ENCODE measurements at regions not wholly inside any gene's neighbourhood (a gene's known extent, or its start where the extent isn't known, plus 50 kb on each side); places are given as distances from the start of the nearest gene placed in this dataset.
"Not testable (repeated sequence)": the region's sequence is repeated elsewhere in the genome, so short reads cannot be mapped to it uniquely, and the experiment has no call there.

DNA sequence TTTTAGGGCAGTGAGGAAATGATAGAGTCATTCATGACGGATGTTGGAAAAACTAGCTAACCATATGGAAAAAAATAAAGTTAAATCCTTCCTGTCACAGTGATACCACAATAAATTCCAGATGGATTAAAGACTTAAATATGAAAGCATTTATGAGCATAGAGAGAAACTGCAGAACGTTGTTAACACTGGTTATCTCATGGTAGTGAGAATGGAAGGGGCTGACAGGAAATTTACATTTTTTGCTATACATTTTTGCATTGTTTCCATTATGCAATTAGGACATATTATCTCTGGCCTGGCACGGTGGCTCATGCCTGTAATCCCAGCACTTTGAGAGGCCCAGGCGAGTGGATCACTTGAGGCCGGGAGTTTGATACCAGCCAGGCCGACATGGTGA lies 130.5 kb upstream of the VOPP1 start:
- TF ChIP-seq CTCF, POLR2A (IDR thresholded peaks at IDR 0.05): not testable (repeated sequence)

All from thyroid gland (tissue), 4 donors.